ENCODE measurements at regions not wholly inside any gene's neighbourhood (a gene's known extent, or its start where the extent isn't known, plus 50 kb on each side); places are given as distances from the start of the nearest gene placed in this dataset.
"Not testable (repeated sequence)": the region's sequence is repeated elsewhere in the genome, so short reads cannot be mapped to it uniquely, and the experiment has no call there.

DNA sequence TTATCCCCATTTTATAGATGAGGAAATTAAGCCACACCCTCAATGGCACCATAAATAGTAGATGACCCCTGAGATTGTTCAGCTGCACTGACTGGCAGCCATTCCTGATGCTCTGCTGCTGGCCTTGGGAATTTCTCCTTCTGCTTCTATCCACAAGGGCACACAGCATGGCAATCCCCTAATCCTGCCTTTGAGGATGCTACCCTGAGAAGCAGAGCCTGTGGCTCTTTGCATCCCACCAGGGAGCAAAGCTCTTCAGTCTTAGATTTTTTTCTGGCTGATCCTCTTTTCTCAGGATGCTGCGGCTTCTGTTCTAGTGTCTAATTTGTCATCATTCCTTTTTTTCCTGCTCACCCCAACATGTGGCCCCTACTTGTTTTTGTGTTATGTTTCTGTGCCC lies 114.8 kb downstream of the TMX1 start:
- H3K4me1 ChIP-seq (ENCODE audit: insufficient read depth, low read length): no peaks in the 10 kb centered on the region
- no peaks in the 10 kb centered on the region for H3K9me3 ChIP-seq (ENCODE audit: insufficient read depth, low read depth, low read length)
- H3K36me3 ChIP-seq (ENCODE audit: insufficient read depth, low read depth, low read length): no peaks in the 10 kb centered on the region
- no peak overlapping the region for H3K4me3 ChIP-seq (ENCODE audit: low read length)
- H3K27ac ChIP-seq (ENCODE audit: low read length): no peak overlapping the region
- no peaks in the 10 kb centered on the region for H3K27me3 ChIP-seq (ENCODE audit: insufficient read depth, low read length)
- no peak overlapping the region for H3K9ac ChIP-seq (ENCODE audit: low read depth, low read length)

DNA sequence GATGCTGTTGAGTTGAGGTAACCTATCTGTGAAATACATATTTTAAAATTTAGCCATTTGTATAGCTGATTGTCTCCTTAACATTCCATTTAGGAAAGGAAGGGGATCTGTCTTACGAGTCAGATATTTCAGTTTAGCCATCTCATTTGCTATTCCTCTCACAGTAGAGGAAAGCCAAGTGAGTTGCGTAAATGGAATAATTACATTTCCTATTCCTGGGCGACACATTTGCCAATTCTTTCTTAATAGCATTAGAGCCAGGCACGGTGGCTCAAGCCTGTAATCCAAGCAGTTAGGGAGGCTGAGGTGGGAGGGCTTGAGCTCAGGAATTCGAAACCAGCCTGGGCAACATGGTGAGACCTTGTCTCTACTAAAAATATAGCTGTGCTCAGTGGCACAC lies 116.3 kb downstream of the TMX1 start:
- Histone ChIP-seq H3K4me1 (ENCODE audit: insufficient read depth, low read length) (no peaks in the 10 kb centered on the region), H3K36me3 (ENCODE audit: insufficient read depth, low read depth, low read length) (no peaks in the 10 kb centered on the region), H3K27ac (ENCODE audit: low read length) (no peak overlapping the region)

DNA sequence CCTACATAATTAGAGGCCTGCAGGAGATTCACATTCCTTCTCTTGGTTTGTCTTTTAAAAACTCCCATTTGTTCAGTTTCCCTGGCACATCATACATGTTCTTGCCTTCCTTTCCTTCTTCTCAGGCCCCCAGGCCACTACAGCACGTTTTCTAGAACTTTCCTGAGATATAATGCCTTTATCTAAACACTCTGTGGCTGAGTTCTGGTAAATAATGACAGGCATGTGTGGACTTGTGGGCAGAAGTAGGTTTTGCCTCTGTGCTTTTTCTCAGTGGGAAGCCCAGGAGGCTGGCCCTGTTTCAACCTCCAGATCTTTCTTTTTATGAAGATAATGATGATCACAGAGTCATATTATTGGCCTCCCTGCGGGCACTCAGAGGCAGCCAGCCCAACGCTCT lies 117.2 kb downstream of the TMX1 start:
- Histone ChIP-seq H3K9ac (ENCODE audit: low read depth, low read length) (no peak overlapping the region), H3K36me3 (ENCODE audit: insufficient read depth, low read depth, low read length) (no peaks in the 10 kb centered on the region), H3K9me3 (ENCODE audit: insufficient read depth, low read depth, low read length) (no peaks in the 10 kb centered on the region), H3K27me3 (ENCODE audit: insufficient read depth, low read length) (no peaks in the 10 kb centered on the region), H3K27ac (ENCODE audit: low read length) (no peak overlapping the region), H3K4me1 (ENCODE audit: insufficient read depth, low read length) (no peaks in the 10 kb centered on the region), H3K4me3 (ENCODE audit: low read length) (no peak overlapping the region)

More for the DNA sequence above, 116.3 kb downstream of the TMX1 start:
- H3K9ac ChIP-seq (ENCODE audit: low read depth, low read length): no peak overlapping the region
- H3K9me3 ChIP-seq (ENCODE audit: insufficient read depth, low read depth, low read length): no peaks in the 10 kb centered on the region
- no peak overlapping the region for H3K4me3 ChIP-seq (ENCODE audit: low read length)
- no peaks in the 10 kb centered on the region for H3K27me3 ChIP-seq (ENCODE audit: insufficient read depth, low read length)

DNA sequence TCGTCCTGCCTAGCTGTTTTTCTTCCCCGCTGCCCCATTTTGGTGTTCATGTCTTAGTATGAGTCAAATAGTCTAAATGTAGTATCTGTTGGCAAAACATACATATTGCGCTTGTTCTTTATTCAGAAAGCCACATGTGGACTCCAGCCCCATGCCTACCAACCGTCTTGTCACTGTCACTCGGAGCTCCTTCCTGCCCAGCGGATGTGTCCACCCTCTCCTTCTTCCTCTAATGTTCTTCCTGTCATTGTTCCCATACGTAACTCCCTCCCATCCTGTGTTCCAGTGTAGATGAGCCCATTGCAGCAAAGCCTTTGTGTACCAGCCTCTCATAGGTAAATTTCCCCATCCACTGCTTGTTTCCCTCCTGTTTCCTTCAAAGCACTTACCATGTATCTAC lies 120.5 kb downstream of the TMX1 start:
- no peaks in the 10 kb centered on the region for H3K4me1 ChIP-seq (ENCODE audit: insufficient read depth, low read length)
- no peaks in the 10 kb centered on the region for H3K36me3 ChIP-seq (ENCODE audit: insufficient read depth, low read depth, low read length)
- no peaks in the 10 kb centered on the region for H3K27me3 ChIP-seq (ENCODE audit: insufficient read depth, low read length)
- no peak overlapping the region for H3K9ac ChIP-seq (ENCODE audit: low read depth, low read length)
- no peak overlapping the region for H3K27ac ChIP-seq (ENCODE audit: low read length)
- no peaks in the 10 kb centered on the region for H3K9me3 ChIP-seq (ENCODE audit: insufficient read depth, low read depth, low read length)
- H3K4me3 ChIP-seq (ENCODE audit: low read length): no peak overlapping the region

DNA sequence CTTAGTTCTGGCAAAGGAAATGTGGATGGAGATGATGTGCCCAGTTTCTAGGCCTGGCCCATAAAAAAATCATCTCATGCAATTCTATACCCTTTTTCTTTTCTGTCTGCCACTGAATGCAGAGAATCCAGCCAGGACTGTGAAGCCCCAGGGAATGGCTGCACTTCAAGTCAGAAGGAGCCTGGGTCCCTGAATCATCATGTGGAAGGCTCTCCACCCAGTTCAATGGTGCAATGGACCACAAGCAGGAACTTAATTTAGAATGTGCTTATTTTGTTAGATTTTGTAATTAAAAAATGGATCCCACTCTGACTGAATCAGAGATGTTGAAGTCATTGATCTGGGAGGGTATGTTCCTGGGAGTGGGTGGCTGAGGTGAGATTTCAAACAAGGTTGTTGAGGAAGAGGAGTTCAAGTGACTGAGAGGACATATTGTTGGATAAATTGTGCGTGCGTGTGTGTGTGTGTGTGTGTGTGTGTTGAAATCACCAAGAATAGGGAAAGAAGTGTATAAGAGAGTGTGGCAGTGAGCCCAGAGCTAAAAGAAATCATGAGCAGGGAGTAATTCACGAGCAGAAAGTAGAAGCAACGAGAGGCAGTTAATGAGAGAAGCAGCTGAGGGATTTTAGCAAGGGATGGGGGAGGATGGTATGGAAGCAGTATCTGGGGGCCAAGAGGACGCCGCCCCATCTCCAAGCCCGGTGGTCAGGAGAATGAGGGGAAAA lies 125.4 kb downstream of the TMX1 start:
- no peaks in the 10 kb centered on the region for H3K9me3 ChIP-seq (ENCODE audit: insufficient read depth, low read depth, low read length)
- H3K4me3 ChIP-seq (ENCODE audit: low read length): no peak overlapping the region
- H3K27me3 ChIP-seq (ENCODE audit: insufficient read depth, low read length): no peaks in the 10 kb centered on the region
- H3K4me1 ChIP-seq (ENCODE audit: insufficient read depth, low read length): peaks cover 7% of the 10 kb centered on the region; the same call in 1 of the 2 replicates
- no peaks in the 10 kb centered on the region for H3K36me3 ChIP-seq (ENCODE audit: insufficient read depth, low read depth, low read length)
- H3K27ac ChIP-seq (ENCODE audit: low read length): no peak overlapping the region
- no peak overlapping the region for H3K9ac ChIP-seq (ENCODE audit: low read depth, low read length)

DNA sequence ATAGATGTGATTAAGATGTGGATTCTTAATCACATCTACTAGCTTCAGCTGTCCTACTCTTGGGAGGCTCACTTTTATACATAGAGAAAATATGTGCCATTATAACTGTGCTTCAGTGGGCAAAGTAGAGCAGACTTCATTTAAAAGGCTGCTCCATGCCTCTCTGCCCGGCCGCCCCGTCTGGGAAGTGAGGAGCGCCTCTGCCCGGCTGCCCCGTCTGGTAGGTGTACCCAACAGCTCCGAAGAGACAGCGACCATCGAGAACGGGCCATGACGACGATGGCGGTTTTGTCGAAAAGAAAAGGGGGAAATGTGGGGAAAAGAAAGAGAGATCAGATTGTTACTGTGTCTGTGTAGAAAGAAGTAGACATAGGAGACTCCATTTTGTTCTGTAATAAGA lies 126.4 kb downstream of the TMX1 start:
- not testable (repeated sequence) for H3K27me3 ChIP-seq (ENCODE audit: insufficient read depth, low read length); H3K9ac ChIP-seq (ENCODE audit: low read depth, low read length); H3K4me3 ChIP-seq (ENCODE audit: low read length); H3K4me1 ChIP-seq (ENCODE audit: insufficient read depth, low read length); H3K9me3 ChIP-seq (ENCODE audit: insufficient read depth, low read depth, low read length); H3K27ac ChIP-seq (ENCODE audit: low read length); H3K36me3 ChIP-seq (ENCODE audit: insufficient read depth, low read depth, low read length)

DNA sequence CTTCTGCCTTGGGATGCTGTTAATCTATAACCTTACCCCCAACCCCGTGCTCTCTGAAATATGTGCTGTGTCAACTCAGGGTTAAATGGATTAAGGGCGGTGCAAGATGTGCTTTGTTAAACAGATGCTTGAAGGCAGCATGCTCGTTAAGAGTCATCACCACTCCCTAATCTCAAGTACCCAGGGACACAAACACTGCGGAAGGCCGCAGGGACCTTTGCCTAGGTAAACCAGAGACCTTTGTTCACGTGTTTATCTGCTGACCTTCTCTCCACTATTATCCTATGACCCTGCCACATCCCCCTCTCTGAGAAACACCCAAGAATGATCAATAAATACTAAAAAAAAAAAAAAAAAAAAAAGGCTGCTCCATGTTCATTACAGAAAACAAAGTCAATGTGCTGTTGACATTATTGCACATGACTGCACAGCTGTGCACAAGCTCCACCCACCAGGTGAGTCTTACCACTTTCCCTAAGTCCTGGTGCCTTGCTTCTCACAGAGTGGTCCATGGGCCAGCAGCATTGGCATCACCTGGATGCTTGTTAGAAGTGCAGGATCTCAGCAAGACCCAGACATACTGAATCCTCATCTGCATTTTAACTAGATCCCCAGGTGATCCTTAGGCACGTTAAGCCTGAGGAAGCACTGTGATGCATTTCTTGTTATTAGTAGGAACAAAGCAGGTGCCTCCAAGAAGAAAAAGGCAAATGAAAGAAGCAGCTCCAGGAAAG lies 127.0 kb downstream of the TMX1 start:
- H3K36me3 ChIP-seq (ENCODE audit: insufficient read depth, low read depth, low read length); H3K9ac ChIP-seq (ENCODE audit: low read depth, low read length); H3K9me3 ChIP-seq (ENCODE audit: insufficient read depth, low read depth, low read length); H3K27me3 ChIP-seq (ENCODE audit: insufficient read depth, low read length); H3K27ac ChIP-seq (ENCODE audit: low read length); H3K4me1 ChIP-seq (ENCODE audit: insufficient read depth, low read length); H3K4me3 ChIP-seq (ENCODE audit: low read length): not testable (repeated sequence)

DNA sequence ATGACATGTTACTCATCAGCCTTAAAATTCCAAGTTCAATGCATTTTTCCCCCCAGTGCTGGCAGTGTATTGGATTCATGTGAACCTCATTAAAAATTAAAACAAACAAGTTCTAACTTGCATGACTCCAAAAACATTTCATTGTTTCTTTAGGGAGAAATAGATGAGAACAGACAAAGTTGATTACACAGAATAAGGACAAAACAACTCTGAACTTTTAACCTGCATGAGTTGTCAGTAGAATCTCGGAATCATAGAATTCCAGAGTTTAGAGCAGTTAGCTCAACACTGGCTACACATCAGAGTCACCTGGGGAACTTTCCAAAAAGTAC lies 127.5 kb downstream of the TMX1 start:
- H3K9ac ChIP-seq (ENCODE audit: low read depth, low read length): no peak overlapping the region
- no peaks in the 10 kb centered on the region for H3K9me3 ChIP-seq (ENCODE audit: insufficient read depth, low read depth, low read length)
- H3K27ac ChIP-seq (ENCODE audit: low read length): no peak overlapping the region
- H3K27me3 ChIP-seq (ENCODE audit: insufficient read depth, low read length): no peaks in the 10 kb centered on the region
- peaks cover 7% of the 10 kb centered on the region; the same call in 1 of the 2 replicates for H3K4me1 ChIP-seq (ENCODE audit: insufficient read depth, low read length)
- H3K4me3 ChIP-seq (ENCODE audit: low read length): no peak overlapping the region
- no peaks in the 10 kb centered on the region for H3K36me3 ChIP-seq (ENCODE audit: insufficient read depth, low read depth, low read length)

DNA sequence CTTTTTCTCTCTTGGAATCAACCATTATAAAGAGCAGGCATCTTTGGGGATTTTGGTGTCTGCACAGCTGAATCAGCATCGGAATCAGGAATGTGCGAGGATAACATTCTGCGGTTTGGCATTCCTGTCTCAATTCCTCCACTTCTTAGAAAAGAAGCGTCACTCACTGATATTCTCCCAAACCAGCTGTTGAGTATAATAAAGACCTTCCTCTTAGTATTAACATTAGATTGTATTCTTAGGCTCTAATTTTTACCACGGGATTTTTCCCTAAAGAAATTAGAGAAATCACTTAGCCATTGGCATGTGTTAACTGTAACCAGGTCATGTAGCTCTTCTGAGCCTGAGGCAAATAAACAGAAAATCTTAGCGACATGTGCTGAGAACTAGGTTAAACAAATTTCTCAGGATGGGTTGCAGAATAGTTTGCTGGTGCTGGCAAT lies 128.7 kb downstream of the TMX1 start:
- no peak overlapping the region for H3K4me3 ChIP-seq (ENCODE audit: low read length)
- no peaks in the 10 kb centered on the region for H3K9me3 ChIP-seq (ENCODE audit: insufficient read depth, low read depth, low read length)
- H3K4me1 ChIP-seq (ENCODE audit: insufficient read depth, low read length): peaks cover 7% of the 10 kb centered on the region; the same call in 1 of the 2 replicates
- no peaks in the 10 kb centered on the region for H3K36me3 ChIP-seq (ENCODE audit: insufficient read depth, low read depth, low read length)
- no peak overlapping the region for H3K27ac ChIP-seq (ENCODE audit: low read length)
- H3K9ac ChIP-seq (ENCODE audit: low read depth, low read length): no peak overlapping the region
- H3K27me3 ChIP-seq (ENCODE audit: insufficient read depth, low read length): no peaks in the 10 kb centered on the region

DNA sequence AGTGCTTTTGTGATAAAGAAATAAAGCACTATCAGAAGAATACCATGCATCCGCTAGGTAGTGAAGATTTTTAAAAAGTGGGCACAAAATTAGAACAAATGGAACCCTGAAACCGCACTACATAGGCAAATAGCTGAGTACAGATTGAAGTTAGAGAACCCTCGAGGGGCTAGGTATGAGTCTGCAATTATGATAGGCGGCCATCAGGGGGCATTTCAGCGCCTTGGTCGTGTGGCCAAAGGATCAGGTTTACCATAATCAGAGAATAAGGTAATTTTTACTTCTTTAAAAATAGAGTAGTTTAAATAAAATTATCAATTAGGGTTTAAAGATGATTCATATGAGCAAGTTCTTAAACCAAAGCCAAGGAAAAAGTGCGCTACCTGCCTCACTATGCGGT lies 129.8 kb downstream of the TMX1 start:
- no peaks in the 10 kb centered on the region for H3K9me3 ChIP-seq (ENCODE audit: insufficient read depth, low read depth, low read length)
- H3K4me1 ChIP-seq (ENCODE audit: insufficient read depth, low read length): peaks cover 7% of the 10 kb centered on the region; the same call in 1 of the 2 replicates
- no peaks in the 10 kb centered on the region for H3K36me3 ChIP-seq (ENCODE audit: insufficient read depth, low read depth, low read length)
- H3K4me3 ChIP-seq (ENCODE audit: low read length): no peak overlapping the region
- H3K9ac ChIP-seq (ENCODE audit: low read depth, low read length): no peak overlapping the region
- H3K27ac ChIP-seq (ENCODE audit: low read length): no peak overlapping the region
- H3K27me3 ChIP-seq (ENCODE audit: insufficient read depth, low read length): no peaks in the 10 kb centered on the region

DNA sequence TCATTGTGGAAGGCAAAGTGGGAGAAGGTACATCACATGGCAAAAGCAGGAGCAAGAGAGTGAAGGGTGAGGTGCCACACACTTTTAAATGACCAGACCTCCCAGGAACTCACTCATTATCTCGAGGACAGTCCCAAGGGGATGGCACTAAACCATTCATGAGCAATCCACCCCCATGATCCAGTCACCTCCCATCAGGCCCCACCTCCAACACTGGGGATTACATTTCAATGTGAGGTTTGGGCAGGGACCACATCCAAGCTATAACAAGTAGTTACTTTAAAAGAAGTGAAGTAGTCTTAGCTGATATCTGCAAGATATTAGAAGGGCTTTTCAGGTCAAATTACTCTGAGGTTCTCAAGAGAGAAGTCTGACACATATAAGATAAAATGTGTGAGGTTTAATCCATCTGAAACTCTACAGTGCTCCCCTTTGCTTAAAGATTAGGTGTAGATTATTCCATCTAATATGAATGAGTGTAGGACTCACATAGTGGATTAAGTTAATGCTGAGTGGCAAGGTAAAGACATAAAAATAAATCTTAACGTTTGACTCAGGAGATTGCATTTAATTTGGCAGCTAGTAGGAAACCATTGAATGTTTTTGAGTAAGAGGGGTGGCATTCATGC lies 130.8 kb downstream of the TMX1 start:
- Histone ChIP-seq H3K4me3 (ENCODE audit: low read length) (no peak overlapping the region), H3K9me3 (ENCODE audit: insufficient read depth, low read depth, low read length) (no peaks in the 10 kb centered on the region), H3K9ac (ENCODE audit: low read depth, low read length) (no peak overlapping the region), H3K27me3 (ENCODE audit: insufficient read depth, low read length) (no peaks in the 10 kb centered on the region), H3K27ac (ENCODE audit: low read length) (no peak overlapping the region), H3K4me1 (ENCODE audit: insufficient read depth, low read length) (peaks cover 7% of the 10 kb centered on the region; the same call in 1 of the 2 replicates), H3K36me3 (ENCODE audit: insufficient read depth, low read depth, low read length) (no peaks in the 10 kb centered on the region)

DNA sequence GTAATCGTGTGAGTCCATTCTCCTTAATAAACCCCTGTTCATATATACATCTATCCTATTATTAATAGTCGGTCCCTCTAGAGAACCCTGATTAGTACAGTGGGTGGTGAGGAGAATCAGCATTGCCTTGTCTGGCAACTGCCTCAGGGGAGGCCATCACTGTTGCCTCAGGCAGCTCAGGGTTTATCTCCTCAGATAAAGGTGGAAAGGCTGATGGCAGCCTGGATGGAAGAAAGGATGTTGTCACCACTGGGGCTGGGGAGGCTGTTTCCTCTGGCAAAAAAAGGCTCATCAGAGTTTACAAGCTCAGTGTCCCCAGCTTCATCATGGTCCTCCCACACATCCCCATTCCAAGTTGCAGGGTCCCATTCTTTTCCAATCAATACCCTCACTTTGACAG lies 137.1 kb downstream of the TMX1 start:
- not testable (repeated sequence) for H3K27ac ChIP-seq (ENCODE audit: low read length); H3K4me1 ChIP-seq (ENCODE audit: insufficient read depth, low read length); H3K9ac ChIP-seq (ENCODE audit: low read depth, low read length); H3K27me3 ChIP-seq (ENCODE audit: insufficient read depth, low read length); H3K9me3 ChIP-seq (ENCODE audit: insufficient read depth, low read depth, low read length); H3K36me3 ChIP-seq (ENCODE audit: insufficient read depth, low read depth, low read length); H3K4me3 ChIP-seq (ENCODE audit: low read length)
